CD4-positive, alpha-beta T cell (primary cell): ENCODE measurements at regions not wholly inside any gene's neighbourhood (a gene's known extent, or its start where the extent isn't known, plus 50 kb on each side); places are given as distances from the start of the nearest gene placed in this dataset.

ENCODE experiments used
- ATAC-seq: fragments of 200-7000 bp; cut with Tn5 transposase; one replicate; pipeline ENCODE4 v1.10.0; 2022; ENCODE audit warnings: mild to moderate bottlenecking; ENCODE audit not compliant: poor library complexity
- CTCF ChIA-PET: fragments of 350-600 bp; sonication (Branson Sonifier 250); formaldehyde crosslinking; loops from one replicate; lab custom pipeline; 2021; ENCODE audit warnings: antibody characterized with exemption, inconsistent platforms; lab: Charles Lee
- POLR2A ChIA-PET: fragments of 350-600 bp; sonication (Branson Sonifier 250); formaldehyde crosslinking; loops from one replicate; lab custom pipeline; 2021; ENCODE audit warnings: antibody characterized with exemption, inconsistent platforms; lab: Charles Lee
- DNase-seq, 14 experiments: peaks; one replicate each; pipeline ENCODE4 v3.0.0-alpha.2; 2013 to 2020; ENCODE audit warnings: mixed read lengths in 2 of 14
- H3K27ac ChIP-seq, 2 donors: one replicate each; pipeline versions ENCODE4 v1.5.1 to v1.7.0; 2013; ENCODE audit warnings: low read length in 2 of 2, low read depth in 1 of 2, mild to moderate bottlenecking in 1 of 2
- H3K27me3 ChIP-seq, 2 experiments: 1 replicate in 1 of 2; 2 replicates in 1 of 2; pipeline versions ENCODE4 v1.6.1 to v1.7.0; 2013; ENCODE audit warnings: low read length in 2 of 2, control low read depth in 1 of 2, mild to moderate bottlenecking in 1 of 2, moderate library complexity in 1 of 2; ENCODE audit not compliant: insufficient read depth in 2 of 2, control insufficient read depth in 1 of 2
- H3K36me3 ChIP-seq: one replicate; pipeline ENCODE4 v1.6.1; 2013; ENCODE audit warnings: low read length, control low read depth; ENCODE audit not compliant: insufficient read depth
- H3K4me1 ChIP-seq: one replicate; pipeline ENCODE4 v1.6.1; 2013; ENCODE audit warnings: low read length, control low read depth; ENCODE audit not compliant: insufficient read depth
- H3K4me3 ChIP-seq: one replicate; pipeline ENCODE4 v1.5.1; 2013; ENCODE audit warnings: mild to moderate bottlenecking, low read length, moderate library complexity
- H3K9me3 ChIP-seq, 2 experiments: 1 replicate in 1 of 2; 2 replicates in 1 of 2; pipeline versions ENCODE4 v1.6.1 to v1.7.0; 2013; ENCODE audit warnings: low read length in 2 of 2, mild to moderate bottlenecking in 2 of 2, control low read depth in 1 of 2, moderate library complexity in 1 of 2; ENCODE audit not compliant: control insufficient read depth in 1 of 2, insufficient read depth in 1 of 2
- H3K27ac Mint-ChIP-seq: one replicate; pipeline ENCODE4 v1.8.0; 2020; ENCODE audit warnings: mixed read lengths
- H3K27me3 Mint-ChIP-seq: one replicate; pipeline ENCODE4 v1.8.0; 2021; ENCODE audit warnings: mixed read lengths
- H3K36me3 Mint-ChIP-seq: one replicate; pipeline ENCODE4 v1.8.0; 2021; ENCODE audit warnings: low read depth, mixed read lengths
- H3K4me1 Mint-ChIP-seq: one replicate; pipeline ENCODE4 v1.8.0; 2021; ENCODE audit warnings: low read depth, mixed read lengths
- H3K4me3 Mint-ChIP-seq: one replicate; pipeline ENCODE4 v1.8.0; 2020; ENCODE audit warnings: mild to moderate bottlenecking, mixed read lengths
- H3K9me3 Mint-ChIP-seq: one replicate; pipeline ENCODE4 v1.8.0; 2020; ENCODE audit warnings: mixed read lengths
- intact Hi-C, 2 experiments: fragments of 100-400 bp; cut with DNase I in 1 of 2; cut with micrococcal nuclease in 1 of 2; formaldehyde crosslinking; loops; one replicate each; pipeline versions ENCODE4 v1.15.1 to v1.9.0; 2023 to 2025; cut with DNase I, micrococcal nuclease
- TF ChIP-seq, protein P1 (sequence below): fragments of 200-600 bp; IDR thresholded peaks from one replicate; pipeline ENCODE4 v1.8.0; 2022; ENCODE audit warnings: antibody characterized with exemption, mild to moderate bottlenecking

DNA sequence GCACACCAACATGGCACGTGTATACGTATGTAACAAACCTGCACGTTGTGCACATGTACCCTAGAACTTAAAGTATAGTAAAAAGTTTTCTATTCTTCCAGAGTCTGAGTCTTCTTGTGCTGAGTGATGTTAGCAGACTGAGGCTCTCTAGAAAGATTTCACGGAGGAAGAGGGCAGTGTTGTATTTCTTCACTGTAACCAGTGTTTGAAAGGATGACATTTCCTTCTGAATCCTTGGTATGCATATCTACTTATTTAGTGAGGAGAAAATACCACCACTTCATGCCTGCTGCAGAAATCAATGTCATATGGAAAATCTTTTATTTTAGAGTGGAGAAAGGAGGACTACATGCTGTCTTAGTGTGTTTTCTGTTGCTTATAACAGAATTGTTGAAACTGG is 357.1 kb downstream of the CCDC85A start:
- ATAC-seq = no peak
- DNase-seq = no peak
- no peaks in the 10 kb centered on the region for H3K27me3 ChIP-seq
- no peaks in the 10 kb centered on the region for H3K27me3 Mint-ChIP-seq
- TF ChIP-seq, protein P1, sequence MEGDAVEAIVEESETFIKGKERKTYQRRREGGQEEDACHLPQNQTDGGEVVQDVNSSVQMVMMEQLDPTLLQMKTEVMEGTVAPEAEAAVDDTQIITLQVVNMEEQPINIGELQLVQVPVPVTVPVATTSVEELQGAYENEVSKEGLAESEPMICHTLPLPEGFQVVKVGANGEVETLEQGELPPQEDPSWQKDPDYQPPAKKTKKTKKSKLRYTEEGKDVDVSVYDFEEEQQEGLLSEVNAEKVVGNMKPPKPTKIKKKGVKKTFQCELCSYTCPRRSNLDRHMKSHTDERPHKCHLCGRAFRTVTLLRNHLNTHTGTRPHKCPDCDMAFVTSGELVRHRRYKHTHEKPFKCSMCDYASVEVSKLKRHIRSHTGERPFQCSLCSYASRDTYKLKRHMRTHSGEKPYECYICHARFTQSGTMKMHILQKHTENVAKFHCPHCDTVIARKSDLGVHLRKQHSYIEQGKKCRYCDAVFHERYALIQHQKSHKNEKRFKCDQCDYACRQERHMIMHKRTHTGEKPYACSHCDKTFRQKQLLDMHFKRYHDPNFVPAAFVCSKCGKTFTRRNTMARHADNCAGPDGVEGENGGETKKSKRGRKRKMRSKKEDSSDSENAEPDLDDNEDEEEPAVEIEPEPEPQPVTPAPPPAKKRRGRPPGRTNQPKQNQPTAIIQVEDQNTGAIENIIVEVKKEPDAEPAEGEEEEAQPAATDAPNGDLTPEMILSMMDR = no peak
- H3K4me1 ChIP-seq = no peaks in the 10 kb centered on the region
- H3K4me3 ChIP-seq = no peak overlapping the region
- ChIA-PET POLR2A (no interaction called here), CTCF (no interaction called here)
- no peak overlapping the region for H3K4me3 Mint-ChIP-seq
- H3K4me1 Mint-ChIP-seq = no peaks in the 10 kb centered on the region
- no peak overlapping the region for H3K27ac ChIP-seq
- intact Hi-C loops = no loop called here
- H3K9me3 ChIP-seq = no peaks in the 10 kb centered on the region
- no peak overlapping the region for H3K27ac Mint-ChIP-seq
- peaks cover 11% of the 10 kb centered on the region for H3K9me3 Mint-ChIP-seq
- H3K36me3 ChIP-seq = no peaks in the 10 kb centered on the region
- no peaks in the 10 kb centered on the region for H3K36me3 Mint-ChIP-seq

DNA sequence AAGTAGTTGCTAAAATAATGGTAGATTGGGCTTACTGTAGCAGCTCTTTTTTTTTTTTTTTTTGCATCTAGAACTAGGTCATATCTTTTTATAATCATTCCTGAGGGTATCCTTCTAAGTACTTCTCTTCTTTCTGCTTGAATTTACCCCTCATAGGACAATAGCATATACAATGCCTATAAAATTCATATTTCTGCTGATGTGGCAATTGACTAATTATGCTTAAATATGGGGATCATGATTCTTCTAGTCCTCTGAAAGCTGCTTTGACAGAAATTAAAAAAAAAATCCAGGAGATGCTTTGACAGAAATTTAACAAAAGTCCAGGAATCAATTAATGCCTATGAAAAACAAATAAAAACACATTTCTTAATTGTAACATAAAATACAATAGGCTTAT is 358.4 kb downstream of the CCDC85A start:
- Mint-ChIP-seq H3K9me3 (peaks cover 8% of the 10 kb centered on the region), H3K27ac (no peak overlapping the region), H3K4me1 (no peaks in the 10 kb centered on the region), H3K27me3 (no peaks in the 10 kb centered on the region), H3K36me3 (no peaks in the 10 kb centered on the region), H3K4me3 (no peak overlapping the region)
- ChIA-PET CTCF (interaction anchor here (0.6 kb wide), 1 partner anchor 93 kb away, joined by 3 read pairs; no protein-coding TSS in a partner anchor), POLR2A (no interaction called here)
- DNase-seq (no peak), ATAC-seq (no peak)
- TF ChIP-seq, protein P1 = no peak
- H3K4me1 ChIP-seq = no peaks in the 10 kb centered on the region
- no peaks in the 10 kb centered on the region for H3K9me3 ChIP-seq
- no peaks in the 10 kb centered on the region for H3K27me3 ChIP-seq
- no peak overlapping the region for H3K4me3 ChIP-seq
- H3K27ac ChIP-seq = no peak overlapping the region
- intact Hi-C loops = no loop called here
- H3K36me3 ChIP-seq = no peaks in the 10 kb centered on the region

DNA sequence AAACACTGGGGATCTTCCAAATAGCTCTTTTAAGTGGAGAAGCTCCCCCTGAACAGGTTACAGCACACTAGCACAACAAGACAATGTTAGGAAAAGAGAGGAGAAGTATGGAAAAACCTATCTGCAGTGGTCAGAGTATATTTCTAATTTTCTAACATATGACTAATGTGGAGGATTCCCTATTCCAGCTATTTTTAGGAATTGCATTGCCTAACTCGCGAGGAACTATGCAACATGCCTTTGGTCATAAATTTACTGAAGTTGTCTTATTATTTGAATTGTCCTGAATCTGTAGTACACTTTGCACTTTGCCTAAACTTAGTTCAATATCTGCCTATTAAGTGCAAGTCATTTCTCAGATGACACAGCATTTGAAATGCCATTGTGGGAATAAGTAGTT is 381.4 kb downstream of the CCDC85A start:
- ATAC-seq (no peak), DNase-seq (no peak)
- H3K27ac ChIP-seq = no peak overlapping the region
- no peaks in the 10 kb centered on the region for H3K4me1 ChIP-seq
- Mint-ChIP-seq H3K4me3 (no peak overlapping the region), H3K9me3 (peaks cover 18% of the 10 kb centered on the region), H3K36me3 (no peaks in the 10 kb centered on the region), H3K27ac (no peak overlapping the region), H3K27me3 (no peaks in the 10 kb centered on the region), H3K4me1 (no peaks in the 10 kb centered on the region)
- POLR2A ChIA-PET = no interaction called here
- CTCF ChIA-PET = no interaction called here
- H3K4me3 ChIP-seq = no peak overlapping the region
- no peaks in the 10 kb centered on the region for H3K9me3 ChIP-seq
- TF ChIP-seq, protein P1 = no peak
- no peaks in the 10 kb centered on the region for H3K36me3 ChIP-seq
- no peaks in the 10 kb centered on the region for H3K27me3 ChIP-seq
- intact Hi-C loops = no loop called here
